HG03460 (cell line): ENCODE measurements at regions not wholly inside any gene's neighbourhood (a gene's known extent, or its start where the extent isn't known, plus 50 kb on each side); places are given as distances from the start of the nearest gene placed in this dataset.
"Not testable (repeated sequence)": the region's sequence is repeated elsewhere in the genome, so short reads cannot be mapped to it uniquely, and the experiment has no call there.

Experiments
- ATAC-seq: cut with Tn5 transposase; IDR thresholded peaks from one replicate; pipeline ENCODE4 v1.9.1; 2021; ENCODE audit not compliant: unreplicated experiment

GRCh38 chrX:66914080-66914479 is 275.2 kb upstream of the EDA2R start:
- no peak for ATAC-seq

- no peak for ATAC-seq
Measured at GRCh38 chrX:66912417-66912816, 273.5 kb upstream of the EDA2R start.

DNA sequence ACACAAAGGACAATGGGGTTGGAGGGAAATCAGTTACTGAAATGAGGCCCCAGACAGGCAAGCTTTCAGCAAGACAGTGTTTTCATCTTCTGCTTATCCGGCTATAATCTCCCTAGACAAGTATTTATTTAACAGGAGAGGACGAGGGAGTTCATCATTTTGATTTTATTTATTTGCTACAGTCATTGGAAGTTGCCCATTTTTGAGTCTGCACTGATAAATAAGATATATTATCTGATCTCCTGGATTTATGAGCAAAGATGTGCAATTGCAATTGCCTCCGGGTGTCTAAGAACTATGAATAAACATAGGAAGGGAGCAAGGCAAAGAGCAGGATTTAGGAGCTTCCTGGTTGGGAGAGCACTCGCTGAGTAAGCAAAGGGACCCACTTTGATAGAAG is 263.2 kb upstream of the EDA2R start:
- ATAC-seq = no peak

- ATAC-seq = no peak
Measured at GRCh38 chrX:66900886-66901285, 262.0 kb upstream of the EDA2R start.

GRCh38 chrX:66892004-66892403 is 253.1 kb upstream of the EDA2R start:
- no peak for ATAC-seq

GRCh38 chrX:66889418-66889817 is 250.5 kb upstream of the EDA2R start:
- ATAC-seq = no peak

DNA sequence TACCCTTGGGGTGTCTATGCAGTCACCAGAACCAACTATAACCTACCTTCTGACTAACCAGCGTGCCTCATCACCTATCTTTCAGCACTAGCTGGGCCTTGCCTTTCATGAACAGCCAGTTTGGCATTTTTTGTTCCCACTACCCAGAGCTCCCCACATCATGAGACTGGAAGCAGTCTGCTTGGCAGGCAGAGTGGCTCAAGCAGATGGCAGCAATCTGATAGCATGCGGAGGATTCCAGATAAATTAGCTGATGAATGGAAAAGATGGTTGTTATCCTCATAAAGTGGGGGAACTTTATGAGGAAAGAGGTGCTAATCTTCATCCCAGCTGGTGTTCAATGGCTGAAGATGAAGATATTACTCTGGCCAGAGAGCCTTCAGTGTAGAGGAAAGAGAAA is 243.2 kb upstream of the EDA2R start:
- no peak for ATAC-seq

DNA sequence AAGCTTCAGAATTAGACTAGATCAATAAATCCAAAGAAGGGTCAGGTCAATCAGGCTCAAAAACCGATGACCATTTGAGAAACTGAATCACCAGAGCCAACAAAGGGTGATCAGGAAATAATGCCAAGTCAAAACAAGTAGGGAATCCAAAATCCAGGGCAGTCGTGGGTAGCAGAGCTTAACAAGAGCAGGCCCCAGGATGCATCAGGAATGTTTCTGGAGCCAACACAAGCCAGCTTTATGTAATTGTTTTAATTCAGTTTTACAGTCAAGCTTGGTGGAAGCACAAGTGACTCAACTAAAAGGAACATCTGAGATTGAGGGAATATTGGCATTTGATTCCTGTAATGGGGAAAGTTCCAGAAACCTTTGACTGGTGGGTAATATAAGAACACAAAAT is 237.9 kb upstream of the EDA2R start:
- ATAC-seq = no peak

DNA sequence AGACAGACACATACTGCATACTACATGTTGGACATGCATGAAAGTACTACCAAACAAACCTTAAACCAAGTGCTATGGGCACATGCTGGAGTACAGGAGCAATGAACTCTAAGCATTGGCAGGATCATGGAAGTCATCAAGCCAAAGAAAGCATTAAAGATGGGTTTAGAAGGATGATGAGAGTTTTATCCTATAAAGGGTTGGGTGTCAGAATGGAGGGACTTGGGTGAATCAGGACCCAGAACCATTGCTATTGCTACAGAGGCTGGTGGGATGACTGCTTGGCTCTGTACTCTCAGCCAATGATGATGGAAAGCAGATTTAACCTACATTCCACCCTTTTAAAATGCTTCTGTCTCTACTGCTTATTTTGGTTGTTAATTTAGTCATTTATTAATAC is 233.9 kb upstream of the EDA2R start:
- no peak for ATAC-seq

DNA sequence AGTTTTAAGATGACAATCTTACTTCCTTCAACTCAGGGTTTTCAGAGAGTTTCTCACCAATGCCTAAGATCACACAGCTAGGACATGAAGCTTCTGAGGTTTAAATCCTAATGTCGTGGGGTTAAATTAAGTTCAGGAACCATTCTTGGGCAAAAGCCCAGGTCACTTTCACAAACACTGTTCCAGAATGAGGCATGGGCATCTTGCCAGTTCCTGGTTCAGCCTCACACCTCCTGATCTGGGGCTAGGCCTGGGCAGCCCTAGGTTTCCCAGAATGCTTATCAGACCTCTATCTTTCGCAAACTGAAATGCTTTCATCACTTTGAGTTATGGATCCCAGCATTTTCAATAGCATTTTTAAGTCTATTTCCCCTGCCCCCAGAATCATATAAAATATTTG is 224.8 kb upstream of the EDA2R start:
- no peak for ATAC-seq

DNA sequence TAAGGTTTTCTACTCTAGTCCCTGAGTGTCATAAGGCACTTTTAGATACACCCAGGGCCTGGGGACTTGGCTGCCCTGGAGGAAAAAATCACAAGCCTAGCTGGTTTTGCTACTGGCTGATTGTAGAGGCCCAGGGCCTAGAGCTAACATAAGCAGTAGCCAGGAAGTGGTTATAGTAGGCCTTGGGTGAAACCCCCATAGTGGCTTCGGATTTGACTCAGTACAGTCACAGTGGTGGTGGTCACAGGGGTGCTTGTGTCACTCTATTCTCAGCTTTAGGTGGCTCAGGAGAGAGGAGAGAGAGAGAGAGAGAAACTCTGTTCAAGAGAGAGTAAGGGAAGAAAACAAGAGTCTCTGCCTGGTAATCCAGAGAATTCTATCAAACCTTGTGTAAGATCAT is 194.5 kb upstream of the EDA2R start:
- ATAC-seq = peak; percentile 98

- ATAC-seq = no peak
Measured at GRCh38 chrX:66815227-66815626, 176.3 kb upstream of the EDA2R start.

- not testable (repeated sequence) for ATAC-seq
Measured at GRCh38 chrX:66794514-66794913, 155.6 kb upstream of the EDA2R start.

DNA sequence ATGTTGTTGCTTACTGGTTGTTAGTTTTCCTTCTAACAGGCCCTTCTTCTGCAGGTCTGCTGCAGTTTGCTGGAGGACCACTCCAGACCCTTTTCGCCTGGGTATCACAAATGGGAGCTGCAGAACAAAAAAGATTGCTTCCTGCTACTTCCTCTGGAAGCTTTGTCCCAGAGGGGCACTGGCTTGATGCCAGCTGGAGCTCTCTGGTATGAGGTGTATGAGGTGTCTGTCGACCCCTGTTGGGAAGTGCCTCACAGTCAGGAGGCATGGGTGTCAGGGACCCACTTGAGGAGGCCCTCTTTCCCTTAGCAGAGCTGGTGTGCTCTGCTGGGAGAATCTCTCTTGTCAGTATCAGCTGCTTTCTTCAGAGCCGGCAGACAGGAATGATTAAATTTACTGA is 127.4 kb upstream of the EDA2R start:
- no peak for ATAC-seq

DNA sequence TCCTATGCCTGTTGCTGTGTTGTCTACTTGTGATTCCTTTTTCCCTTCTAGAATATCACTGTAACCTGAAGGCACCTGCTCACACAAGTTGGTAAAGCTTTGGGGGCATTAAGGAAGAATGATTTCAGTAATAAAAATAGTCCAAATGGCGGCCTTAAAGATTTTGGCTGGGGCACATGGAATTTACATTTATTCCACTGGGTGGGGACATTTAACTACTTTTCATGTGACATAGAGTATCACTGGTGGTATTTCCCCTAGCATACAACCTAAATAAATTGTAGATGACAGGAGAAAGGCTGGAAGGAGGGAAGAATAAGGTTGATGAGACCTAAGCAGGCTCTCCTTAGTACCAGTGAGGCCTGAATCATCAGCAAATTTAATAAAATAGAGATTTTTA is 121.8 kb upstream of the EDA2R start:
- no peak for ATAC-seq

DNA sequence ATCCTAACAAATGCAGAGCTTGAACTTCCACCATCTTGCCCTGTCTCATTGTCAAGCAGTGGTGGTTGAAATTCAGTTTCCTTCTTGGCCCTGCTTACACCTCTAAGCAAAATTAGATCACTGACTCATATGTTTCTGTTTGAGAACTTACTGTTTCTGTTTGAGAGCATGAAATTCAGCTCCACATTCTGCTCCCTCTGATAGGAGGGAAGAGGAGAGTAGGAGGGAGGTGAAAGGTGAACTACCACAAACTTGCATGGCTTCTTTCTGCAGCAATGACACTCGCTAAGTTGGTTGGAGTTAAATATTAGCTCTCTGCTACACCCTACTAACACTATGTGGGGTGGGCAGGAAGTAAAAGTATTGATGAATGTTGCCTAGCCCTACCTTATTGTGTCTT is 117.8 kb upstream of the EDA2R start:
- no peak for ATAC-seq

DNA sequence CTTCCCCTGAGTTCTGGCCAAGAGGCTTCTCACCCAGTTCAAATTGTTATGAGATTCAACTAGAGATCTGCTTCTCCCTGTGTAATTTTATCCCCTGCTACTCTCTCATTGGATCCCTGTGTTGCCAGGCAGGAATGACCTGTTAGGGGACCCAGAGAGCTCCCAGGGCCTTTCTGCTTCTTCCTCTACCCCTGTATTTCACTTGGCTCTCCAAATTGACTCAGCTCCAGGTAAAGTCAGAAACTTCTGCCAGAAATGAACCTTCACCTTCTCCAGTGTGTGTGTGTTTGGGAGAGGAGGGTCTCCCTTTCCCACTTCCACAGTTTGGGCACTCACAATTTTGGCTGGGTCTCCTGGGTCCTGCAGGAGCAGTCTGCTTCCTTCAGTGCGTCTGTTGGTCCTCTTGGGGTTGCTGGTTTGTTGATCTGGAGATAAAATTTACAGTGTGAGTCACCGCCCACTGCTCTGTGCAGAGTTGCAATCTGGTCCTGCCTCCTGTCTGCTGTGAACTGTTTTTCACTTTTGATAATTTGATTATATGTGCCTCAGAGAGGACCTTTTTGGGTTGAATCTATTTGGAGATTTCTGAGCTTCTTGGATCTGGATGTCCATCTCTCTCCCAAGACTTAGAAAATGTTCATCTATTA is 112.4 kb upstream of the EDA2R start:
- ATAC-seq = no peak

DNA sequence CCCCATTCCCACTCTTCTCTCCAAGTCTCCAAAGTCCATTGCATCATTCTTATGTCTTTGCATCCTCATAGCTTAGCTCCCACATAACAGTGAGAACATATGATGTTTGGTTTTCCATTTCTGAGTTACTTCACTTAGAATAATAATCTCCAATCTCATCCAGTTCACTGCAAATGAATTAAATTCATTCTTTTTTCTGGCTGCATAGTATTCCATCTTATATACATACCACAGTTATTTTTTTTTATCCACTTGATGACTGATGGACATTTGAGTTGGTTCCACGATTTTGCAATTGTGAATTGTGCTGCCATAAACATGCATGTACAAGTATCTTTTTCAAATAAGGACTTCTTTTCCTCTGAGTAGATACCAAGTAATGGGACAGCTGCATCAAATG is 105.6 kb upstream of the EDA2R start:
- ATAC-seq = not testable (repeated sequence)

GRCh38 chrX:66731398-66731797 is 92.5 kb upstream of the EDA2R start:
- no peak for ATAC-seq

- ATAC-seq = peak; percentile 74
Measured at GRCh38 chrX:66728818-66729271, 90.0 kb upstream of the EDA2R start.

GRCh38 chrX:66717926-66718325 is 79.0 kb upstream of the EDA2R start:
- no peak for ATAC-seq

DNA sequence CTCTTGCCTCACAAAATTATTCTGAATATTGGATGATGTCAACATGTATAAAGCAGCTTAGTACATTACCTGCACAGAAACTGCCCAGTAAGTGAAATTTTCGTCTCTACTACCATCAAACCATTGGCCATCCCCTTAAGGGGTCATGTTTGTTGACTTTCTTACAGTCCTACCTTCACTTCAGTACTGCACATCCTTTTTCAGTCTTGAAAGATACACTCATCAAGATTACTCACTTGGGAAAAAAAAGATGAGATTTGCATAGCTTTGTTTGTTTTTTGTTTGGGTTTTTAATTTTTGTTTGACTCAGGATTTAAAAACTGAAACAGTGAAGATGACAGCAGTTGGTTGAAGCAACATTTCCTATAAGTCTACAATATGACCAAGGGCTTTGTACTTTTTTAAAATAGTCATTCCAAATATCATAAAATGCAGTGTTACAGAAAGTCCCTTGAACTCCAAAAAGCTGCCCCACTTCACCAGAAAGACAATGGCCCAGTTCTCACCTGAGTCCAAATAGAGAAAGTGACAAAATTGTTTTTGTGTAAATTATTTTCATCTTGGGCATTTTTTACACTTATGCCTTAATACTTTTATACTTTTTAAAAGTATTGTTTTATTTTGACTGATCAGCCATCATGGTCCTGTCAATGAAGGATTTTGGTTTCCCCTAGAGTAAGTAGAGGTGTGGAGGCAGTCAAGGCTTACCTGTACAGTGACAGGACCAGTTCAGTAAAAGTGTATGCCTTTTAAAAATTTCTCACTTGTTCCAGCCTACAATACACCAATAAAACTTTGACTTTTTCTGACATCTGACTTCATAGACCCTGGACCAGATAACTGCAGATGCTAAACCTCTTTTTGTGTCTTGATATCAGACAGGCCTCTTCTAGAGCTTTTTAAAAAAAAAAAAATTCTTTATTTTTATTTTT is 59.7 kb upstream of the EDA2R start:
- ATAC-seq = no peak
